ENCODE measurements at regions not wholly inside any gene's neighbourhood (a gene's known extent, or its start where the extent isn't known, plus 50 kb on each side); places are given as distances from the start of the nearest gene placed in this dataset.

GRCh38 chr10:84038035-84038434 is 101.3 kb upstream of the GHITM start:
- DNase-seq (ENCODE audit: low read depth in 2 of 2): no peak

GRCh38 chr10:84039957-84040356 is 99.4 kb upstream of the GHITM start:
- no peak for DNase-seq (ENCODE audit: low read depth in 2 of 2)

- no peak for DNase-seq (ENCODE audit: low read depth in 2 of 2)
These were observed 91.9 kb upstream of the GHITM start for GRCh38 chr10:84047258-84048010.

GRCh38 chr10:84049645-84050011 is 89.7 kb upstream of the GHITM start:
- DNase-seq (ENCODE audit: low read depth in 2 of 2): no peak

- no peak for DNase-seq (ENCODE audit: low read depth in 2 of 2)
These were observed 85.7 kb upstream of the GHITM start for GRCh38 chr10:84053626-84054025.

GRCh38 chr10:84054743-84055142 is 84.6 kb upstream of the GHITM start:
- no peak for DNase-seq (ENCODE audit: low read depth in 2 of 2)

- no peak for DNase-seq (ENCODE audit: low read depth in 2 of 2)
These were observed 79.8 kb upstream of the GHITM start for GRCh38 chr10:84059526-84059925.

GRCh38 chr10:84063440-84063839 is 75.9 kb upstream of the GHITM start:
- no peak for DNase-seq (ENCODE audit: low read depth in 2 of 2)

GRCh38 chr10:84065804-84066601 is 73.3 kb upstream of the GHITM start:
- DNase-seq (ENCODE audit: low read depth in 2 of 2): no peak

GRCh38 chr10:84074521-84074920 is 64.8 kb upstream of the GHITM start:
- DNase-seq (ENCODE audit: low read depth in 2 of 2): no peak

GRCh38 chr10:84075226-84076046 is 63.9 kb upstream of the GHITM start:
- DNase-seq (ENCODE audit: low read depth in 2 of 2): no peak

GRCh38 chr10:84076047-84076388 is 63.3 kb upstream of the GHITM start:
- DNase-seq (ENCODE audit: low read depth in 2 of 2): no peak

- no peak for DNase-seq (ENCODE audit: low read depth in 2 of 2)
These were observed 62.6 kb upstream of the GHITM start for GRCh38 chr10:84076540-84077195.

GRCh38 chr10:84077768-84078167 is 61.5 kb upstream of the GHITM start:
- DNase-seq (ENCODE audit: low read depth in 2 of 2): no peak

GRCh38 chr10:84078771-84079170 is 60.5 kb upstream of the GHITM start:
- no peak for DNase-seq (ENCODE audit: low read depth in 2 of 2)

GRCh38 chr10:84084342-84084741 is 55.0 kb upstream of the GHITM start:
- no peak for DNase-seq (ENCODE audit: low read depth in 2 of 2)

GRCh38 chr10:84087202-84087601 is 52.1 kb upstream of the GHITM start:
- no peak for DNase-seq (ENCODE audit: low read depth in 2 of 2)

GRCh38 chr10:84088626-84089025 is 50.7 kb upstream of the GHITM start:
- DNase-seq (ENCODE audit: low read depth in 2 of 2): no peak

GRCh38 chr10:84089162-84089561 is 50.1 kb upstream of the GHITM start:
- no peak for DNase-seq (ENCODE audit: low read depth in 2 of 2)
